K562 (cell line): ENCODE measurements at regions not wholly inside any gene's neighbourhood (a gene's known extent, or its start where the extent isn't known, plus 50 kb on each side); places are given as distances from the start of the nearest gene placed in this dataset.

Experiments used
- MGA ChIP-seq: fragments of 450-650 bp; IDR thresholded peaks from 2 replicates; pipeline ENCODE4 v1.6.1; 2016; ENCODE audit warnings: mild to moderate bottlenecking, moderate library complexity
- NR1H2 ChIP-seq: sonication (generic); formaldehyde crosslinking; IDR thresholded peaks from 2 replicates; pipeline ENCODE4 v1.4.0; 2020; ENCODE audit warnings: mild to moderate bottlenecking, missing genetic modification reagents
- SRSF9 ChIP-seq: fragments of 200-400 bp; formaldehyde crosslinking; IDR thresholded peaks from 2 replicates; pipeline ENCODE4 v1.6.1; 2017; ENCODE audit warnings: low read depth, low read length, borderline replicate concordance
- STAT5B ChIP-seq: fragments of 250-450 bp; sonication (Bioruptor Pico); IDR thresholded peaks from 2 replicates; pipeline ENCODE4 v1.8.0; 2021; ENCODE audit warnings: mild to moderate bottlenecking, inconsistent platforms
- TF ChIP-seq, protein P1 (sequence below): fragments of 450-650 bp; formaldehyde crosslinking; IDR thresholded peaks from 2 replicates; pipeline ENCODE4 v1.4.0; 2022; ENCODE audit warnings: missing genetic modification characterization

- TF ChIP-seq MGA = no peak
- no peak for TF ChIP-seq NR1H2 (CRISPR knock-in tag)
- TF ChIP-seq, protein P1, sequence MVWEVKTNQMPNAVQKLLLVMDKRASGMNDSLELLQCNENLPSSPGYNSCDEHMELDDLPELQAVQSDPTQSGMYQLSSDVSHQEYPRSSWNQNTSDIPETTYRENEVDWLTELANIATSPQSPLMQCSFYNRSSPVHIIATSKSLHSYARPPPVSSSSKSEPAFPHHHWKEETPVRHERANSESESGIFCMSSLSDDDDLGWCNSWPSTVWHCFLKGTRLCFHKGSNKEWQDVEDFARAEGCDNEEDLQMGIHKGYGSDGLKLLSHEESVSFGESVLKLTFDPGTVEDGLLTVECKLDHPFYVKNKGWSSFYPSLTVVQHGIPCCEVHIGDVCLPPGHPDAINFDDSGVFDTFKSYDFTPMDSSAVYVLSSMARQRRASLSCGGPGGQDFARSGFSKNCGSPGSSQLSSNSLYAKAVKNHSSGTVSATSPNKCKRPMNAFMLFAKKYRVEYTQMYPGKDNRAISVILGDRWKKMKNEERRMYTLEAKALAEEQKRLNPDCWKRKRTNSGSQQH (CRISPR knock-in tag) = no peak
- TF ChIP-seq SRSF9 = no peak
- TF ChIP-seq STAT5B (CRISPR knock-in tag) = no peak
- TF ChIP-seq, all 486 proteins: peak for 0
Measured at GRCh38 chr11:129242855-129243254, 50.7 kb upstream of the ARHGAP32 start (continued).
